Nephron progenitor cell (in vitro differentiated cells): ENCODE measurements at regions not wholly inside any gene's neighbourhood (a gene's known extent, or its start where the extent isn't known, plus 50 kb on each side); places are given as distances from the start of the nearest gene placed in this dataset.

ENCODE experiments used
- DNase-seq: peaks from one replicate; pipeline ENCODE4 v3.0.0; 2021
- H3K27ac Mint-ChIP-seq: 2 replicates; pipeline ENCODE4 v1.8.0; 2021; ENCODE audit warnings: mild to moderate bottlenecking, moderate library complexity, mixed read lengths
- H3K27me3 Mint-ChIP-seq: 2 replicates; pipeline ENCODE4 v1.8.0; 2021; ENCODE audit warnings: mild to moderate bottlenecking, low read depth, mixed read lengths; ENCODE audit not compliant: poor library complexity
- H3K36me3 Mint-ChIP-seq: 2 replicates; pipeline ENCODE4 v1.8.0; 2021; ENCODE audit warnings: low read depth, mixed read lengths
- H3K4me1 Mint-ChIP-seq: 2 replicates; pipeline ENCODE4 v1.8.0; 2021; ENCODE audit warnings: mixed read lengths
- H3K4me3 Mint-ChIP-seq: 2 replicates; pipeline ENCODE4 v1.8.0; 2021; ENCODE audit warnings: mild to moderate bottlenecking, moderate library complexity, mixed read lengths
- H3K9me3 Mint-ChIP-seq: 2 replicates; pipeline ENCODE4 v1.8.0; 2021; ENCODE audit warnings: mild to moderate bottlenecking, moderate library complexity, mixed read lengths
- TF ChIP-seq, protein P1 (sequence below): fragments of 200-600 bp; sonication (generic); IDR thresholded peaks from 2 replicates; pipeline ENCODE4 v1.5.0; 2021; ENCODE audit warnings: antibody characterized with exemption

GRCh38 chr13:76790980-76791819, 95.0 kb downstream of the KCTD12 start:
- no peaks in the 10 kb centered on the region for H3K36me3 Mint-ChIP-seq
- peaks cover 4% of the 10 kb centered on the region for H3K9me3 Mint-ChIP-seq
- DNase-seq, result no peak
- no peak overlapping the region for H3K4me3 Mint-ChIP-seq
- H3K27ac Mint-ChIP-seq, result no peak overlapping the region
- H3K4me1 Mint-ChIP-seq, result no peaks in the 10 kb centered on the region
- TF ChIP-seq, protein P1, sequence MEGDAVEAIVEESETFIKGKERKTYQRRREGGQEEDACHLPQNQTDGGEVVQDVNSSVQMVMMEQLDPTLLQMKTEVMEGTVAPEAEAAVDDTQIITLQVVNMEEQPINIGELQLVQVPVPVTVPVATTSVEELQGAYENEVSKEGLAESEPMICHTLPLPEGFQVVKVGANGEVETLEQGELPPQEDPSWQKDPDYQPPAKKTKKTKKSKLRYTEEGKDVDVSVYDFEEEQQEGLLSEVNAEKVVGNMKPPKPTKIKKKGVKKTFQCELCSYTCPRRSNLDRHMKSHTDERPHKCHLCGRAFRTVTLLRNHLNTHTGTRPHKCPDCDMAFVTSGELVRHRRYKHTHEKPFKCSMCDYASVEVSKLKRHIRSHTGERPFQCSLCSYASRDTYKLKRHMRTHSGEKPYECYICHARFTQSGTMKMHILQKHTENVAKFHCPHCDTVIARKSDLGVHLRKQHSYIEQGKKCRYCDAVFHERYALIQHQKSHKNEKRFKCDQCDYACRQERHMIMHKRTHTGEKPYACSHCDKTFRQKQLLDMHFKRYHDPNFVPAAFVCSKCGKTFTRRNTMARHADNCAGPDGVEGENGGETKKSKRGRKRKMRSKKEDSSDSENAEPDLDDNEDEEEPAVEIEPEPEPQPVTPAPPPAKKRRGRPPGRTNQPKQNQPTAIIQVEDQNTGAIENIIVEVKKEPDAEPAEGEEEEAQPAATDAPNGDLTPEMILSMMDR, result no peak
- peaks cover 3% of the 10 kb centered on the region for H3K27me3 Mint-ChIP-seq

DNA sequence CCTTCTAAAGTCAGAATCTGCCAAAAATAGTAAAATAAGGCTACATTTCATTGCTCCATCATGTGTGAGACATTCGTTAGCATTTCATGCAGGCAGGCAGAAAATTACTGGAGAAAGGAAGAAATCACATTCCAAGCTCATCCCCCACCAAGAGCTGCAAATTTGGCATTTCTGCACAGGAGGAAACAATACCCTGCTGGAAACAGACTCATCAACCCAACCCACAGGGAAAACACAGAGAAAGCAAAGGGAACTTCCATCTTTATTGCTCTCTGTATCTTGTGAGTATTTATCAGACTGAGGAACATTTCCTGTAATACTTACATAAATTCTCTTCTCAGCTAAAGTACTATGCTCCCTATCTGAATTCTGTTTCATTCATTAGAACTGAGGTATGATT, 95.7 kb downstream of the KCTD12 start:
- DNase-seq, result no peak
- no peak overlapping the region for H3K4me3 Mint-ChIP-seq
- H3K36me3 Mint-ChIP-seq, result no peaks in the 10 kb centered on the region
- TF ChIP-seq, protein P1, result no peak
- H3K4me1 Mint-ChIP-seq, result no peaks in the 10 kb centered on the region
- peaks cover 3% of the 10 kb centered on the region for H3K27me3 Mint-ChIP-seq
- no peak overlapping the region for H3K27ac Mint-ChIP-seq
- H3K9me3 Mint-ChIP-seq, result peaks cover 10% of the 10 kb centered on the region

GRCh38 chr13:76783798-76784197, 102.4 kb downstream of the KCTD12 start:
- no peaks in the 10 kb centered on the region for H3K27me3 Mint-ChIP-seq
- DNase-seq, result no peak
- H3K9me3 Mint-ChIP-seq, result peaks cover 20% of the 10 kb centered on the region
- no peaks in the 10 kb centered on the region for H3K36me3 Mint-ChIP-seq
- H3K27ac Mint-ChIP-seq, result no peak overlapping the region
- H3K4me3 Mint-ChIP-seq, result no peak overlapping the region
- H3K4me1 Mint-ChIP-seq, result no peaks in the 10 kb centered on the region
- TF ChIP-seq, protein P1, result no peak

GRCh38 chr13:76778853-76779252, 107.4 kb downstream of the KCTD12 start:
- Mint-ChIP-seq H3K4me3 (no peak overlapping the region), H3K36me3 (no peaks in the 10 kb centered on the region), H3K4me1 (no peaks in the 10 kb centered on the region), H3K9me3 (peaks cover 4% of the 10 kb centered on the region), H3K27me3 (peaks cover 4% of the 10 kb centered on the region), H3K27ac (no peak overlapping the region)
- no peak for DNase-seq
- TF ChIP-seq, protein P1, result no peak

DNA sequence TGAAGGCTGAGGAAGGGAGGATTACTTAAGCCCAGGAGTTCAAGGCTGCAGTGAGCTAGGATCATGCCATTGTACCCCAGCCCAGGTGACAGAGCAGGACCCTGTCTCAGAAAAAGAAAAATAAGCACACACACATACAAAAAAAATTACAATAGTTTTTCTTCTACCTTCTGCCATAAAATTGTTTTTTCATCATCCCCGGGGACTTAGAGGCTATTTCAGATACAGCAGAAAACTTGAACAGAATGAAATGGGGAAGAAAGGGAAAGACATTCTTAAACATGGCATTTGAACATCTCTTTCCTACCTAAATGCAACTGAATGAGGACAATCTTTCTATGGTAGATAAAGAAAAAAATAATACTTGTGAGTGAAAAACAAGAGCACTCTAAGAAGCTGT, 109.1 kb downstream of the KCTD12 start:
- no peaks in the 10 kb centered on the region for H3K36me3 Mint-ChIP-seq
- TF ChIP-seq, protein P1, result no peak
- H3K9me3 Mint-ChIP-seq, result peaks cover 4% of the 10 kb centered on the region
- H3K4me1 Mint-ChIP-seq, result no peaks in the 10 kb centered on the region
- no peak overlapping the region for H3K27ac Mint-ChIP-seq
- peaks cover 4% of the 10 kb centered on the region for H3K27me3 Mint-ChIP-seq
- no peak for DNase-seq
- no peak overlapping the region for H3K4me3 Mint-ChIP-seq
